ENCODE measurements at regions not wholly inside any gene's neighbourhood (a gene's known extent, or its start where the extent isn't known, plus 50 kb on each side); places are given as distances from the start of the nearest gene placed in this dataset.

GRCh38 chr13:34207872-34208271 is 389.9 kb downstream of the RFC3 start:
- no peaks in the 10 kb centered on the region for H3K27me3 ChIP-seq
- no peak overlapping the region for H3K4me3 ChIP-seq
- H3K4me1 ChIP-seq, result no peaks in the 10 kb centered on the region
- WGBS, 2 donors, result 78 to 85% methylated on average over 4 of the region's 4 CpGs
- no peak for TF ChIP-seq CTCF (IDR thresholded peaks at IDR 0.05)
- no peak for ATAC-seq
- H3K36me3 ChIP-seq, result no peaks in the 10 kb centered on the region
- intact Hi-C loops (cut with DNase I), result no loop called here
- no peak for FAIRE-seq
- no peak for DNase-seq
- H3K27ac ChIP-seq, result no peak overlapping the region
- H3K9me3 ChIP-seq, result no peaks in the 10 kb centered on the region

- H3K4me3 ChIP-seq, result no peak overlapping the region
- no peak for FAIRE-seq
- DNase-seq, result no peak
- H3K4me1 ChIP-seq, result no peaks in the 10 kb centered on the region
- no peak overlapping the region for H3K27ac ChIP-seq
- 88 to 91% methylated on average over 1 of the region's 1 CpG for WGBS, 2 donors
- intact Hi-C loops (cut with DNase I), result no loop called here
- TF ChIP-seq CTCF (IDR thresholded peaks at IDR 0.05), result no peak
- ATAC-seq, result no peak
- no peaks in the 10 kb centered on the region for H3K36me3 ChIP-seq
- no peaks in the 10 kb centered on the region for H3K27me3 ChIP-seq
- H3K9me3 ChIP-seq, result no peaks in the 10 kb centered on the region
Measured at GRCh38 chr13:34208336-34208735, 390.4 kb downstream of the RFC3 start.

GRCh38 chr13:34210341-34210740 is 392.4 kb downstream of the RFC3 start:
- FAIRE-seq, result no peak
- H3K4me1 ChIP-seq, result no peaks in the 10 kb centered on the region
- no peak for TF ChIP-seq CTCF (IDR thresholded peaks at IDR 0.05)
- no peak for ATAC-seq
- 86 to 90% methylated on average over 1 of the region's 1 CpG for WGBS, 2 donors
- H3K4me3 ChIP-seq, result no peak overlapping the region
- H3K27me3 ChIP-seq, result no peaks in the 10 kb centered on the region
- no peak overlapping the region for H3K27ac ChIP-seq
- no peaks in the 10 kb centered on the region for H3K36me3 ChIP-seq
- intact Hi-C loops (cut with DNase I), result no loop called here
- DNase-seq, result no peak
- no peaks in the 10 kb centered on the region for H3K9me3 ChIP-seq

GRCh38 chr13:34214686-34215085 is 396.7 kb downstream of the RFC3 start:
- Histone ChIP-seq H3K9me3 (no peaks in the 10 kb centered on the region), H3K36me3 (no peaks in the 10 kb centered on the region), H3K27ac (no peak overlapping the region), H3K27me3 (no peaks in the 10 kb centered on the region), H3K4me3 (no peak overlapping the region), H3K4me1 (no peaks in the 10 kb centered on the region)
- TF ChIP-seq CTCF (IDR thresholded peaks at IDR 0.05), result no peak
- intact Hi-C loops (cut with DNase I), result no loop called here
- 86 to 95% methylated on average over 2 of the region's 2 CpGs for WGBS, 2 donors
- ATAC-seq (no peak), DNase-seq (no peak), FAIRE-seq (no peak)

GRCh38 chr13:34216256-34216655 is 398.3 kb downstream of the RFC3 start:
- Histone ChIP-seq H3K4me1 (no peaks in the 10 kb centered on the region), H3K4me3 (no peak overlapping the region), H3K36me3 (no peaks in the 10 kb centered on the region), H3K27ac (no peak overlapping the region), H3K9me3 (no peaks in the 10 kb centered on the region), H3K27me3 (no peaks in the 10 kb centered on the region)
- ATAC-seq (no peak), DNase-seq (no peak), FAIRE-seq (no peak)
- intact Hi-C loops (cut with DNase I), result no loop called here
- no peak for TF ChIP-seq CTCF (IDR thresholded peaks at IDR 0.05)
- 88 to 92% methylated on average over 4 of the region's 4 CpGs for WGBS, 2 donors

Measured in pancreas (tissue), 10 donors.